ENCODE measurements at regions not wholly inside any gene's neighbourhood (a gene's known extent, or its start where the extent isn't known, plus 50 kb on each side); places are given as distances from the start of the nearest gene placed in this dataset.

GRCh38 chr17:77905766-77906165 is 52.7 kb upstream of the TNRC6C start:
- no peaks in the 10 kb centered on the region for H3K27me3 ChIP-seq (ENCODE audit: control insufficient read depth in 1 of 2, insufficient read depth in 2 of 2, low read length in 2 of 2)
- no peaks in the 10 kb centered on the region for H3K9me3 ChIP-seq (ENCODE audit: control insufficient read depth in 1 of 2, insufficient read depth in 1 of 2, low read length in 2 of 2)
- ChIA-PET CTCF (no interaction called here), POLR2A (interaction anchor here (0.6 kb wide), 1 partner anchor 97 kb away, joined by 3 read pairs; no protein-coding TSS in a partner anchor)
- Mint-ChIP-seq H3K27me3 (no peaks in the 10 kb centered on the region), H3K4me1 (ENCODE audit: low read depth) (no peaks in the 10 kb centered on the region), H3K9me3 (no peaks in the 10 kb centered on the region), H3K36me3 (ENCODE audit: low read depth) (no peaks in the 10 kb centered on the region), H3K27ac (no peak overlapping the region), H3K4me3 (no peak overlapping the region)
- no peak for TF ChIP-seq CTCF (IDR thresholded peaks at IDR 0.05)
- H3K36me3 ChIP-seq (ENCODE audit: insufficient read depth, low read length) = no peaks in the 10 kb centered on the region
- intact Hi-C loops (cut with DNase I, micrococcal nuclease) = no loop called here
- H3K27ac ChIP-seq (ENCODE audit: low read depth in 1 of 2, low read length in 2 of 2) = no peak overlapping the region
- H3K4me1 ChIP-seq (ENCODE audit: insufficient read depth, low read length) = no peaks in the 10 kb centered on the region
- ATAC-seq (ENCODE audit: poor library complexity) = no peak
- no peak for DNase-seq
- no peak overlapping the region for H3K4me3 ChIP-seq (ENCODE audit: low read length)

- no peaks in the 10 kb centered on the region for H3K4me1 ChIP-seq (ENCODE audit: insufficient read depth, low read length)
- Mint-ChIP-seq H3K4me1 (ENCODE audit: low read depth) (no peaks in the 10 kb centered on the region), H3K27me3 (no peaks in the 10 kb centered on the region), H3K36me3 (ENCODE audit: low read depth) (no peaks in the 10 kb centered on the region), H3K4me3 (no peak overlapping the region), H3K9me3 (no peaks in the 10 kb centered on the region), H3K27ac (no peak overlapping the region)
- H3K27me3 ChIP-seq (ENCODE audit: control insufficient read depth in 1 of 2, insufficient read depth in 2 of 2, low read length in 2 of 2) = no peaks in the 10 kb centered on the region
- ATAC-seq (ENCODE audit: poor library complexity) (no peak), DNase-seq (no peak)
- H3K9me3 ChIP-seq (ENCODE audit: control insufficient read depth in 1 of 2, insufficient read depth in 1 of 2, low read length in 2 of 2) = no peaks in the 10 kb centered on the region
- POLR2A ChIA-PET = interaction anchor here (0.6 kb wide), 2 partner anchors 55 to 97 kb away, joined by 3 read pairs; no protein-coding TSS in a partner anchor
- no peak for TF ChIP-seq CTCF (IDR thresholded peaks at IDR 0.05)
- CTCF ChIA-PET = interaction anchor here (0.6 kb wide), 1 partner anchor 1008 kb away, joined by 3 read pairs; no protein-coding TSS in a partner anchor
- H3K36me3 ChIP-seq (ENCODE audit: insufficient read depth, low read length) = no peaks in the 10 kb centered on the region
- H3K27ac ChIP-seq (ENCODE audit: low read depth in 1 of 2, low read length in 2 of 2) = no peak overlapping the region
- no peak overlapping the region for H3K4me3 ChIP-seq (ENCODE audit: low read length)
- intact Hi-C loops (cut with DNase I, micrococcal nuclease) = no loop called here
Measured at GRCh38 chr17:77906377-77906871, 52.1 kb upstream of the TNRC6C start.

GRCh38 chr17:77907497-77908461 is 50.7 kb upstream of the TNRC6C start:
- H3K27ac ChIP-seq (ENCODE audit: low read depth in 1 of 2, low read length in 2 of 2) = no peak overlapping the region
- ChIA-PET POLR2A (interaction anchor here (1.0 to 1.2 kb wide), 2 partner anchors 27 to 49 kb away, joined by 3 read pairs; no protein-coding TSS in a partner anchor), CTCF (no interaction called here)
- Mint-ChIP-seq H3K36me3 (ENCODE audit: low read depth) (no peaks in the 10 kb centered on the region), H3K27me3 (no peaks in the 10 kb centered on the region), H3K4me3 (no peak overlapping the region), H3K4me1 (ENCODE audit: low read depth) (no peaks in the 10 kb centered on the region), H3K9me3 (no peaks in the 10 kb centered on the region), H3K27ac (no peak overlapping the region)
- H3K27me3 ChIP-seq (ENCODE audit: control insufficient read depth in 1 of 2, insufficient read depth in 2 of 2, low read length in 2 of 2) = no peaks in the 10 kb centered on the region
- no peak overlapping the region for H3K4me3 ChIP-seq (ENCODE audit: low read length)
- H3K36me3 ChIP-seq (ENCODE audit: insufficient read depth, low read length) = no peaks in the 10 kb centered on the region
- intact Hi-C loops (cut with DNase I, micrococcal nuclease) = no loop called here
- H3K4me1 ChIP-seq (ENCODE audit: insufficient read depth, low read length) = no peaks in the 10 kb centered on the region
- no peak for DNase-seq
- no peak for ATAC-seq (ENCODE audit: poor library complexity)
- TF ChIP-seq CTCF (IDR thresholded peaks at IDR 0.05) = no peak
- no peaks in the 10 kb centered on the region for H3K9me3 ChIP-seq (ENCODE audit: control insufficient read depth in 1 of 2, insufficient read depth in 1 of 2, low read length in 2 of 2)
